H9 (cell line): ENCODE measurements at regions not wholly inside any gene's neighbourhood (a gene's known extent, or its start where the extent isn't known, plus 50 kb on each side); places are given as distances from the start of the nearest gene placed in this dataset.

Experiments
- DNase-seq: peaks from one replicate; pipeline ENCODE4 v3.0.0-alpha.2; 2017
- H2AFZ ChIP-seq: one replicate; pipeline ENCODE4 v1.6.1; 2013; ENCODE audit warnings: mild to moderate bottlenecking, low read length, control low read depth, moderate library complexity
- H2AK5ac ChIP-seq: 2 replicates; pipeline ENCODE4 v1.6.1; 2013; ENCODE audit warnings: low read length, control low read depth, mixed read lengths; ENCODE audit not compliant: insufficient read length
- H2BK120ac ChIP-seq: one replicate; pipeline ENCODE4 v1.6.1; 2013; ENCODE audit warnings: low read depth, mild to moderate bottlenecking, low read length, control low read depth, inconsistent platforms; ENCODE audit not compliant: poor library complexity, severe bottlenecking
- H2BK12ac ChIP-seq: 2 replicates; pipeline ENCODE4 v1.6.1; 2013; ENCODE audit warnings: low read length, control low read depth, mixed read lengths, low read depth; ENCODE audit not compliant: insufficient read length
- H2BK15ac ChIP-seq: 2 replicates; pipeline ENCODE4 v1.6.1; 2013; ENCODE audit warnings: low read depth, low read length, control low read depth
- H2BK20ac ChIP-seq: one replicate; pipeline ENCODE4 v1.6.1; 2013; ENCODE audit warnings: low read depth, mild to moderate bottlenecking, low read length, control low read depth, inconsistent platforms; ENCODE audit not compliant: poor library complexity, severe bottlenecking
- H2BK5ac ChIP-seq: 2 replicates; pipeline ENCODE4 v1.6.1; 2013; ENCODE audit warnings: low read length, control low read depth, mixed read lengths; ENCODE audit not compliant: insufficient read length
- H3K14ac ChIP-seq: 2 replicates; pipeline ENCODE4 v1.6.1; 2013; ENCODE audit warnings: low read length, control low read depth; ENCODE audit not compliant: insufficient read depth
- H3K18ac ChIP-seq: 2 replicates; pipeline ENCODE4 v1.6.1; 2013; ENCODE audit warnings: low read depth, mild to moderate bottlenecking, mixed read lengths, low read length, control low read depth; ENCODE audit not compliant: insufficient read length
- H3K23ac ChIP-seq: 2 replicates; pipeline ENCODE4 v1.6.1; 2013; ENCODE audit warnings: low read length, control low read depth, mixed read lengths, low read depth; ENCODE audit not compliant: insufficient read length
- H3K23me2 ChIP-seq: 2 replicates; pipeline ENCODE4 v1.6.1; 2013; ENCODE audit warnings: low read depth, mild to moderate bottlenecking, mixed read lengths, low read length, control low read depth; ENCODE audit not compliant: insufficient read length, poor library complexity, severe bottlenecking
- H3K27ac ChIP-seq: 2 replicates; pipeline ENCODE4 v1.5.1; 2013; ENCODE audit warnings: low read length, control low read depth, mixed read lengths, low read depth; ENCODE audit not compliant: insufficient read length
- H3K27me3 ChIP-seq: 2 replicates; pipeline ENCODE4 v1.6.1; 2013; ENCODE audit warnings: low read length, control low read depth, inconsistent platforms; ENCODE audit not compliant: insufficient read depth
- H3K4ac ChIP-seq: 2 replicates; pipeline ENCODE4 v1.6.1; 2013; ENCODE audit warnings: low read depth, mild to moderate bottlenecking, control low read depth, inconsistent platforms, low read length, moderate library complexity
- H3K4me1 ChIP-seq: 2 replicates; pipeline ENCODE4 v1.6.1; 2013; ENCODE audit warnings: low read length, control low read depth, inconsistent platforms; ENCODE audit not compliant: insufficient read depth
- H3K4me2 ChIP-seq: 2 replicates; pipeline ENCODE4 v1.6.1; 2013; ENCODE audit warnings: low read length, control low read depth, mixed read lengths; ENCODE audit not compliant: insufficient read length, insufficient read depth
- H3K56ac ChIP-seq: 2 replicates; pipeline ENCODE4 v1.6.1; 2013; ENCODE audit warnings: low read depth, mild to moderate bottlenecking, mixed read lengths, low read length, control low read depth; ENCODE audit not compliant: insufficient read length
- H3K79me1 ChIP-seq: 2 replicates; pipeline ENCODE4 v1.6.1; 2013; ENCODE audit warnings: low read depth, mild to moderate bottlenecking, moderate library complexity, low read length, control low read depth, inconsistent platforms; ENCODE audit not compliant: insufficient read depth, poor library complexity, severe bottlenecking
- H3K79me2 ChIP-seq: 2 replicates; pipeline ENCODE4 v1.6.1; 2013; ENCODE audit warnings: low read length, control low read depth, inconsistent platforms; ENCODE audit not compliant: insufficient read depth
- H3K9ac ChIP-seq: 2 replicates; pipeline ENCODE4 v1.6.1; 2013; ENCODE audit warnings: low read length, control low read depth, mixed read lengths; ENCODE audit not compliant: insufficient read length; ENCODE audit errors: extremely low read depth
- H3K9me3 ChIP-seq: one replicate; pipeline ENCODE4 v1.6.1; 2013; ENCODE audit warnings: low read depth, low read length, inconsistent platforms; ENCODE audit not compliant: control insufficient read depth
- H3T11ph ChIP-seq: one replicate; pipeline ENCODE4 v1.6.1; 2013; ENCODE audit warnings: mild to moderate bottlenecking, low read length, control low read depth, inconsistent platforms
- H4K20me1 ChIP-seq: one replicate; pipeline ENCODE4 v1.6.1; 2013; ENCODE audit not compliant: control insufficient read depth, insufficient read length, insufficient read depth
- H4K5ac ChIP-seq: 2 replicates; pipeline ENCODE4 v1.6.1; 2013; ENCODE audit warnings: low read depth, mild to moderate bottlenecking, mixed read lengths, low read length, control low read depth; ENCODE audit not compliant: insufficient read length
- H4K8ac ChIP-seq: replicated peaks from 2 replicates; pipeline ENCODE4 v1.6.1; 2013; ENCODE audit warnings: low read length, control low read depth, mixed read lengths, low read depth; ENCODE audit not compliant: insufficient read length
- H4K91ac ChIP-seq: 2 replicates; pipeline ENCODE4 v1.6.1; 2013; ENCODE audit warnings: low read depth, mild to moderate bottlenecking, moderate library complexity, mixed read lengths, low read length, control low read depth; ENCODE audit not compliant: insufficient read length
- H3K27ac Mint-ChIP-seq, 3 experiments: 2 replicates in 2 of 3; 3 replicates in 1 of 3; pipeline ENCODE4 v1.8.0; 2020 to 2021; ENCODE audit warnings: mixed read lengths in 3 of 3, mild to moderate bottlenecking in 1 of 3, moderate library complexity in 1 of 3
- H3K27me3 Mint-ChIP-seq: 2 replicates; pipeline ENCODE4 v1.8.0; 2021; ENCODE audit warnings: low read depth, mild to moderate bottlenecking, moderate library complexity, mixed read lengths
- H3K36me3 Mint-ChIP-seq, 3 experiments: 2 replicates in 2 of 3; 3 replicates in 1 of 3; pipeline ENCODE4 v1.8.0; 2020 to 2021; ENCODE audit warnings: low read depth in 3 of 3, mixed read lengths in 3 of 3; ENCODE audit not compliant: insufficient read depth in 1 of 3
- H3K4me1 Mint-ChIP-seq, 2 experiments: 2 replicates each; pipeline ENCODE4 v1.8.0; 2020; ENCODE audit warnings: mixed read lengths in 2 of 2
- H3K4me3 Mint-ChIP-seq, 2 experiments: 2 replicates in 1 of 2; 3 replicates in 1 of 2; pipeline ENCODE4 v1.8.0; 2020 to 2021; ENCODE audit warnings: mild to moderate bottlenecking in 2 of 2, mixed read lengths in 2 of 2, moderate library complexity in 1 of 2
- H3K9me3 Mint-ChIP-seq, 2 experiments: 2 replicates in 1 of 2; 3 replicates in 1 of 2; pipeline ENCODE4 v1.8.0; 2020; ENCODE audit warnings: mild to moderate bottlenecking in 2 of 2, mixed read lengths in 2 of 2, moderate library complexity in 1 of 2
- TF ChIP-seq, protein P1 (sequence below): fragments of 200-600 bp; sonication (generic); conservative IDR thresholded peaks from 3 replicates; pipeline ENCODE4 v1.8.0; 2021; ENCODE audit warnings: antibody characterized with exemption, mild to moderate bottlenecking

DNA sequence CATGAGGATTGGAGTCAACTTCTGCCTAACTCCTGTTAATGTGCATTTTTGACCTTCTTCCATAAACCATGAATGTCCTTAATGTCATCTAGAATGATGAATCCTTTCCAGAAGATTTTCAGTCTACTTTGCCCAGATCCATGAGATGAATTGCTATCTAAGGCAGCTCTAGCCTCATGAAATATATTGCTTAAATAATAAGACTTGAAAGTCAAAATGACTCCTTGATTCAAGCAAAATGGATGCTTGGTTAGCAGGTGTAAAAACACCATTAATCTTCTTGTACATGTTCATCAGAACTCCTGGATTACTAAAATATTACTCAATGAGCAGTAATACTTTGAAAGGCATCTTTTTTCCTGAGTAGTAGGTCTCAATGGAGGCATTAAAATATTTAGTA is 238.5 kb upstream of the ZC3H12C start:
- Histone ChIP-seq H3K23me2 (no peaks in the 10 kb centered on the region), H3K79me2 (no peaks in the 10 kb centered on the region), H2BK120ac (no peak overlapping the region), H3K9ac (no peak overlapping the region), H4K91ac (no peak overlapping the region), H4K20me1 (no peaks in the 10 kb centered on the region), H2BK15ac (no peak overlapping the region), H3T11ph (no peak overlapping the region), H3K23ac (no peak overlapping the region), H4K8ac (no peak overlapping the region), H3K56ac (no peak overlapping the region), H3K14ac (no peak overlapping the region), H2BK20ac (no peak overlapping the region), H2BK5ac (no peak overlapping the region), H3K9me3 (no peaks in the 10 kb centered on the region), H2BK12ac (no peak overlapping the region), H3K18ac (no peak overlapping the region), H2AFZ (no peak overlapping the region), H3K4me2 (no peak overlapping the region), H3K79me1 (no peaks in the 10 kb centered on the region), H4K5ac (no peak overlapping the region), H3K27me3 (no peaks in the 10 kb centered on the region), H3K4ac (no peak overlapping the region), H3K27ac (no peak overlapping the region), H3K4me1 (no peaks in the 10 kb centered on the region), H2AK5ac (no peak overlapping the region)
- DNase-seq = no peak
- Mint-ChIP-seq H3K36me3 (no peaks in the 10 kb centered on the region), H3K27me3 (no peaks in the 10 kb centered on the region), H3K9me3 (no peaks in the 10 kb centered on the region), H3K4me1 (no peaks in the 10 kb centered on the region; a peak in 1 of 4 replicates), H3K27ac (no peak overlapping the region), H3K4me3 (no peak overlapping the region)
- TF ChIP-seq, protein P1, sequence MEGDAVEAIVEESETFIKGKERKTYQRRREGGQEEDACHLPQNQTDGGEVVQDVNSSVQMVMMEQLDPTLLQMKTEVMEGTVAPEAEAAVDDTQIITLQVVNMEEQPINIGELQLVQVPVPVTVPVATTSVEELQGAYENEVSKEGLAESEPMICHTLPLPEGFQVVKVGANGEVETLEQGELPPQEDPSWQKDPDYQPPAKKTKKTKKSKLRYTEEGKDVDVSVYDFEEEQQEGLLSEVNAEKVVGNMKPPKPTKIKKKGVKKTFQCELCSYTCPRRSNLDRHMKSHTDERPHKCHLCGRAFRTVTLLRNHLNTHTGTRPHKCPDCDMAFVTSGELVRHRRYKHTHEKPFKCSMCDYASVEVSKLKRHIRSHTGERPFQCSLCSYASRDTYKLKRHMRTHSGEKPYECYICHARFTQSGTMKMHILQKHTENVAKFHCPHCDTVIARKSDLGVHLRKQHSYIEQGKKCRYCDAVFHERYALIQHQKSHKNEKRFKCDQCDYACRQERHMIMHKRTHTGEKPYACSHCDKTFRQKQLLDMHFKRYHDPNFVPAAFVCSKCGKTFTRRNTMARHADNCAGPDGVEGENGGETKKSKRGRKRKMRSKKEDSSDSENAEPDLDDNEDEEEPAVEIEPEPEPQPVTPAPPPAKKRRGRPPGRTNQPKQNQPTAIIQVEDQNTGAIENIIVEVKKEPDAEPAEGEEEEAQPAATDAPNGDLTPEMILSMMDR = no peak
